ENCODE measurements at regions not wholly inside any gene's neighbourhood (a gene's known extent, or its start where the extent isn't known, plus 50 kb on each side); places are given as distances from the start of the nearest gene placed in this dataset.

DNA sequence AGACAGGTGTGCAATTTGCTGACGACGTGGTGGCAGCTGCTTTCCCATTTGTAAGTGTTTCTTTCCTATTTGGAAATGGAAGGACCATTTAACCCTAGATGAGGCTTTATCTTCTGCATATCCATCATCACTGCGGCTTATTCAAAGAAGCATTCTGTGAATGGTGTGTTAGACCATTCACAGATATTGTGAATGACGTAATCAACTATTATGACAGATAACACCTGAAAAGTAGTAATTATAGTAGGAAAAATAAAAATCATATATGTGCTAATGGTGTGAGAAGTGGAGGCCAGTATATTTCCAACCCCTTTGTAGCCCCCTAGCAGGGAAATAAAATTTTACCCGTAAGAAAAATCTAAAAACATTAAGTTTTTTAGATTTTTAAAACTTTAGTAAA, 424.5 kb upstream of the CRIM1 start:
- Histone ChIP-seq H3K36me3 (no peaks in the 10 kb centered on the region), H3K4me3 (no peak overlapping the region), H3K27me3 (no peaks in the 10 kb centered on the region), H3K27ac (no peak overlapping the region), H3K4me1 (ENCODE audit: low read depth) (no peaks in the 10 kb centered on the region), H3K9me3 (ENCODE audit: low read depth) (no peaks in the 10 kb centered on the region)
- TF ChIP-seq CTCF (IDR thresholded peaks at IDR 0.05; ENCODE audit: low read depth, low read length) = no peak
- DNase-seq (ENCODE audit: low read depth in 1 of 2, low spot score in 1 of 2) = no peak

GRCh38 chr2:35929551-35929950, 426.0 kb upstream of the CRIM1 start:
- H3K27ac ChIP-seq = no peak overlapping the region
- H3K27me3 ChIP-seq = no peaks in the 10 kb centered on the region
- no peak for DNase-seq (ENCODE audit: low read depth in 1 of 2, low spot score in 1 of 2)
- H3K36me3 ChIP-seq = no peaks in the 10 kb centered on the region
- no peak for TF ChIP-seq CTCF (IDR thresholded peaks at IDR 0.05; ENCODE audit: low read depth, low read length)
- H3K4me3 ChIP-seq = no peak overlapping the region
- H3K4me1 ChIP-seq (ENCODE audit: low read depth) = no peaks in the 10 kb centered on the region
- no peaks in the 10 kb centered on the region for H3K9me3 ChIP-seq (ENCODE audit: low read depth)

GRCh38 chr2:35920061-35920460, 435.5 kb upstream of the CRIM1 start:
- no peaks in the 10 kb centered on the region for H3K9me3 ChIP-seq (ENCODE audit: low read depth)
- no peaks in the 10 kb centered on the region for H3K36me3 ChIP-seq
- no peaks in the 10 kb centered on the region for H3K4me1 ChIP-seq (ENCODE audit: low read depth)
- no peak for DNase-seq (ENCODE audit: low read depth in 1 of 2, low spot score in 1 of 2)
- no peak for TF ChIP-seq CTCF (IDR thresholded peaks at IDR 0.05; ENCODE audit: low read depth, low read length)
- no peaks in the 10 kb centered on the region for H3K27me3 ChIP-seq
- no peak overlapping the region for H3K4me3 ChIP-seq
- H3K27ac ChIP-seq = no peak overlapping the region

DNA sequence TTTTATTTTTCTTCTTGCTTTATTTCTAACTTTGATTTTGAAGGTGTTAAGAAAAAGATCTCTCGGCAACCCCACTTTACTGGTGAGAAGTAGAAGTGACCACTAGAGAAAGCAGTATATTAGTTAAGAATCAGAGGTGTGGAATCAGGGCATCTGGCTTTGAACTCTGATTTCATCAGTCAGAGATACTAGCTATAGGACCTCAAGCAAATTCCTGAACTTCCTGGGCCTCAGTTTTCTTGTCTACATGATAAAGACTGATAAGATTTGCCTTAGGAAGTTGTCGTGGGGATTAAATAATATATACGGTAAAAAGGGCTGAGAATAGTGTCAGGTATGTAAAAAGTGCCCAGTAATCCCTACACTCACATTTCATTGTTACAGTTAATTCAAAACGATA, 440.3 kb upstream of the CRIM1 start:
- TF ChIP-seq CTCF (IDR thresholded peaks at IDR 0.05; ENCODE audit: low read depth, low read length) = no peak
- no peak overlapping the region for H3K4me3 ChIP-seq

DNA sequence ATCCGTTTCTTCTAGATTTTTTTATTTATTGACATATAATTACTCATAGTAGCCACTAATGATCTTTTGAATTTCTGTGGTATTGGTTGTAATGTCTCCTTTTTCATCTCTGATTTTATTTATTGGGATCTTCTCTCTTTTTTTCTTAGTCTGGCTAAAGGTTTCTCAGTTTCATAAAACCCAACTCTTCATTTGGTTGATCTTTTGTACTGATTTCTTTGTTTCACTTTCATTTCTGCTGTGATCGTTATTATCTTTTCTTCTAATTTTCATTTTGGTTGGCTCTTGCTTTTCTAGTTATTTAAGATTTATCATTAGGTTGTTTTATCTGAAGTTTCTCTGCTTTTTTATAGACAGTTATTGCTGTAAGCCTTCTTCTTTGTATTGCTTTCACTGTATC, 463.6 kb upstream of the CRIM1 start:
- no peaks in the 10 kb centered on the region for H3K9me3 ChIP-seq (ENCODE audit: low read depth)
- no peaks in the 10 kb centered on the region for H3K36me3 ChIP-seq
- DNase-seq (ENCODE audit: low read depth in 1 of 2, low spot score in 1 of 2) = no peak
- H3K27ac ChIP-seq = no peak overlapping the region
- no peaks in the 10 kb centered on the region for H3K27me3 ChIP-seq
- H3K4me3 ChIP-seq = no peak overlapping the region
- H3K4me1 ChIP-seq (ENCODE audit: low read depth) = no peaks in the 10 kb centered on the region
- no peak for TF ChIP-seq CTCF (IDR thresholded peaks at IDR 0.05; ENCODE audit: low read depth, low read length)

More for the DNA sequence above, 440.3 kb upstream of the CRIM1 start:
- H3K36me3 ChIP-seq = no peaks in the 10 kb centered on the region
- H3K4me1 ChIP-seq (ENCODE audit: low read depth) = no peaks in the 10 kb centered on the region
- no peak for DNase-seq (ENCODE audit: low read depth in 1 of 2, low spot score in 1 of 2)
- no peaks in the 10 kb centered on the region for H3K27me3 ChIP-seq
- H3K27ac ChIP-seq = no peak overlapping the region
- H3K9me3 ChIP-seq (ENCODE audit: low read depth) = no peaks in the 10 kb centered on the region

- Histone ChIP-seq H3K27me3 (no peaks in the 10 kb centered on the region), H3K4me3 (no peak overlapping the region), H3K4me1 (ENCODE audit: low read depth) (no peaks in the 10 kb centered on the region), H3K27ac (no peak overlapping the region), H3K36me3 (no peaks in the 10 kb centered on the region), H3K9me3 (ENCODE audit: low read depth) (no peaks in the 10 kb centered on the region)
- DNase-seq (ENCODE audit: low read depth in 1 of 2, low spot score in 1 of 2) = no peak
- TF ChIP-seq CTCF (IDR thresholded peaks at IDR 0.05; ENCODE audit: low read depth, low read length) = no peak
Measured at GRCh38 chr2:35891528-35891927, 464.1 kb upstream of the CRIM1 start.
